ENCODE measurements at regions not wholly inside any gene's neighbourhood (a gene's known extent, or its start where the extent isn't known, plus 50 kb on each side); places are given as distances from the start of the nearest gene placed in this dataset.

DNA sequence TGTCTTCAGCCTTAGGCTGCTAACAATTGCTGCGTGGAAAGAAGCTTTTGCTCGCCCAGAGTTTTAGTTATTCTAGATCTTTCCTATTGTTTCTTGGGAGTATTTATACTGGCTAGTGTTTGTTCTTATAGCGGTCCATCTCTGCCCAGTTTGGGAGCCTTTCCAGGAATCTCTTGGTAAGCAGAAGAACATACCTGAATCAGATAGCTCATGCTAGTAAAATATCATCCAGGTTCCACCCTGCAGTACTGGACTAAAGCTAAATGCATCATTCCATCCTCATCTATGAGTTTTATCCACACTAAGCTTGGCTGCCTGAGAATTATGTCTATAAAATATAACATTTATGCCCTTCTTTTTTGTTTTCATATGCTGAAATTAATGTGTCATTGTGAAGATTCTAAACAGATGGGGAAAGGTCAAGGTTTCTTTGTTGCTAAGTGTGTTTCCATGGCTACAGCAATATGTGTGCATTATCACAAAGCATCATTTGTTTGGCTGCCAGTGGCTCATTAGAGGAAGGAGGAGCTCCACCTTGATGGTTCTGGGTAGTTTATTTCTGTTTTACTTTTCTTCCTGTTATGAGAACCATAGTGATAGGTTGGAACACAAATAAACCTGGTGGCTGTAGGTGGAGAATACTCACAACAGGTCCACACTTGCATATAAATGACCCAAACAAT is 182.8 kb downstream of the PIK3C3 start:
- DNase-seq, result no peak

DNA sequence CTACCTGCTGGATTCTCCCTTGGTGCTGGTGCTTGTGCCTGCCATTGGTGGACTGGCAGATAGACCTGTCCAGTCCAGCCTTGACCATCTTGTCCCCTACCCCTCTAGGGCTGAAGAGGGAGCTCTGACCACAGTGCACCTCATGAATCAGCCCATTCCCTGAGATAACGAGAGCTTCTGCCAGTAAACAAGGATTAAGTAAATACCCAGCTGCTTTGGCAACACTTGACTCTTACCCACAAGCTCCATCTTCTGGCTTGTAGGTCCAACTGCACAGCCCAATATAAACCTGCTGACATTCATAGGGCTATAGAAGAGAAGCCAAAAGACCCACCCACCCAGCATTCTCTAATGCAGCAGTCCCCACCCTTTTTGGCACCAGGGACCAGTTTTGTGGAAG is 186.4 kb downstream of the PIK3C3 start:
- no peak for DNase-seq

DNA sequence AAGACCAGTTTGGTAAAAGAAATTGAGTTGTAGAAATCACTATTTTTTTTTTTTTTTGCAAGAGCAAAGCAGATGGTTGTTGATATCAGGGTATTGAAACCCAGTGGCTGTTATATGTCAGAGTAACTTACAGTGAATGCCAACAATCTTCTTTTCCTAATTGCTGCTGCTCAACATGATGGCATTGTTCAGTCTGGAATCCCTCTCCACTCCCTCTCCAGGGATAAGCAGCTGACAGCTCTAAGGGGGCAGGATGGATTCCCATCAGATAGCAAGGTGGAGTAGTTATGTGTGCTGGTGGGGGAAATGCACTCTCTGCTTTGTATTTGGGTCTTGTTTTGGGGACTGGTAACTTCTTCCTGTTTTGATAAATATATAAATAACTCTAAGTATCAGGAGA is 200.0 kb downstream of the PIK3C3 start:
- no peak for DNase-seq

DNA sequence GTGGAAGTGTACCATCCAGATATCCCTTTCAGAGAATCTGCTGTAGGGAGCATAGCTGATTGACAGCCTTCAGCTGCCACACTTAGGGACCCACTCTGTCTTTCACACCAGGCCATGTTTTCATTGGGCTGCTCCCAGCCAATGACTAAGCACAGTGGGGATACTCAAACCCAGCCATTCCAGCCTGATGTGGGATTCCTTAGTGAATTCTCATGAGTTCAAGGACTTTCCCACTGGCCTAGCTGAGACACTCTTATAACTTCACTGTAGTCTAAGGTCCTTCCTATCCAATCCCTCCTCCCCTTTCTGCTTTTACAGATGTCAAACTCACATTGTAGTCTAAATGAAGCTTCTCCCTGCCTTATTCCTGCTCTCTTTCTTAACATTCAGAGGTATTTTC is 201.2 kb downstream of the PIK3C3 start:
- no peak for DNase-seq

DNA sequence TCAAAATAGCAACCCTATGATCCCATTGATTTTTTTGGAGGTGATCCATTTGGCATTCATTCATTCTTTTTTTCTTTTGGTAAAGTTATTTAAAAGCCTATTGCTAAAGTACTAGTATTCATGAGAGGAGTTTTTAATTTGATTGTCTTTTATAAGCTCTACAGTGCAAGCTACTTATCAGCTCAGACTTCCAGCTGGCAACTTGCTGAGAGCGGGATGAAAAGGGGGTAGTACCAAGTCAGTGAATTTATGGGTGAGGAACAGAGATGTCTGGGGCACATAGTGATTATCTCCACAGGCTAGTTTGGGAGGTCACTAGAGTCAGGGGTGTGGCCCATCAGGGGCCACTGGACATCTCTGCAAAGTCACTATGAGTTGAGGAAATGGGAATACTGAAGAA is 202.4 kb downstream of the PIK3C3 start:
- no peak for DNase-seq

DNA sequence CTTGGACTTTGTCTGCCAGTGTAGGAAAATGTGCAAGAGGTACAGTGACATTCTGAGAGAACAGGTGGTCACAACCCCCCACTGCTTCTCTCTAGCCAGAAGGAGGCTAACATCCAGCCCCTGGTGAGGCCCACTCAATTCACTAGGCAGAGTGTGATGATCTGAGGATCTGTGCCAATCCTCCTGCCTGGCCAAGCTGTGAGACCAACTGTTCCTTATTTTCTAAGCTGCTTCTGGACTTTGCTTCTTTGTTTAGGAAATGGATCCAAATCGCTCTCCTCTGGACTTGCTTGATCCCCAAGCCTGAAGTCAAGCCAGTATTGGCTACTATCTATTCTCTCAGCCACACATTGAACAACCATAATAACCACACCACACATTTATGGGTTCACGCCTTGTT is 202.8 kb downstream of the PIK3C3 start:
- no peak for DNase-seq

DNA sequence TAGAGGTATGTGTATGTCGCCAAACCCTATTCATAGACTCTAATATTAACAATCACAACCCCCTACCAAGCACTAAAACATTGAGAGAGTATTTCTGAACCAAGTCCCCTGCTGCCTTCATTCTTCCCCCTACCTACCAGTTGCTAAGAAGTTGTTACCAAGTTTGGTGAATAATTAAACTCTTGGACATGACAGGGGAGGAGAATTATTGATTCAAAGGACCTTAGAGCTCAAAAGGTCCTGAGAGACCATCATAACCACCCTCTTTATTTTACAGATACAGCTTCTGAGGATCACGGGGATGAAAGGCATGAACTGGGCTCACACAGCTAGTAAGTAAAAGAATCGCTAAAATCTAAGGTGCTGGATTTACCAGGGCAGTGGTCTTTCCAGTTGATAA is 204.1 kb downstream of the PIK3C3 start:
- no peak for DNase-seq

DNA sequence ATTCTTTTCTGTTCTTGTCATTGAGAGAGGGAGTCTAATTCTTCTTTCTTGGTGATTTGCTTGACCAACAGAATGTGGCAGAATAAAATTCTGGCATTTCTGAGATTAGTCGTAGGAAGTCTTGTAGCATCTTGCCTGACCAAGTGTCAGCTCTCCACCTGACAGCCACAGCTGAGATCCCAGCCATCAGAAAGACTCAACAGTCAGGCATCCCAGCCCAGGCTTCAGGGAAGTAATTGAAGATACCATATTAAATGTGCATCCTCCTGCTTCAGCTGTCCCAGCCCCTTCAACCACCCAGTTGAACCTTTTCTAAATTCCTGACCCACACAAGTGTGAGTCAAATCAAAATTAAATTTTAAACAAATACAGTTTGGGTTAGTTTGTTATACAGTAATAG is 208.3 kb downstream of the PIK3C3 start:
- DNase-seq, result no peak

DNA sequence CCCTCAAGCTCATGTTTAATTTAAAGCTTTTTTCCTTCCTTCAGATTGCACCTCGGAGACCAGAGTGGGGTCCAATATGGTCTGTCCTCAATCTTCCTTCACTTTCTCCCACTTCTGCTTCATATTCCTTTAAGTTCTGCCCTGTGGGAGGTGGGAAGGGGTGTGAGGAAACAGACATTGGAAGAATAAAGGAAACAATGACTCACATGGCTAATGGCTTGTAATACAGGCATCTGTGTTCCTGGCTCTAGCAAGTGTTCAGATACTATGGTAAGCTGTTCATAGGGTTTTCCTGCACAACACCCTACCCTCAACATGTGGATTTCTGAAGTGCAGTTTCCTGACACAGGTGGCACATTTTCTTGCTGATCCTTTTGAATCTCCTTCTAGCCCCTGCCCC is 209.5 kb downstream of the PIK3C3 start:
- DNase-seq, result no peak

DNA sequence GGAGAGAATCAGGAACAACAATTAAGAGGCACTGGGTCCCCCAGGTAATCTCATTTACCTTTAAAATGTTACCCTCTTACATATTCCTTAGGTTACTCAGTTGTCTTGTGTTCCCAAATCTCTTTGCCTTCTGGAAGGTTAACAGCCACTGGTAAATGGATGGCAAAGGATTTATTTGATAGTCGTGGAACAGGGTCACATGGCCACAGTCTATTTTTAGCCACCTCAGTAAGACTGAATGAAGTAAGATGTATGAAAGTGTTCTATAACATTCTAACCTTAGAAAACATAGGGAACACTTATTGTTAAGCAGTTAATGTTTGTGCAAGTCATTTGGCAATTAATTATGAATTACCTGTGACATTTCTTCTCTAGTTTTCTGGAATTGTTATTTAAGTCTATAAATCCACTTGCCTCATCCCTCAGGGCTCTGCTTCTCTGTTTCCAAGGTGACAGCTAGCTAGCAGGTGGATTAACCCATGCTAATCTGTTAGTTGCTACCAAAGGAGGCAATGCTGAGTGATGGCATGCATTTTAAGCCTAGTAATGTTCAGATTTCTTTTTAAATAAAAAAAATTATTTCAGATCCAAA is 211.0 kb downstream of the PIK3C3 start:
- no peak for DNase-seq

DNA sequence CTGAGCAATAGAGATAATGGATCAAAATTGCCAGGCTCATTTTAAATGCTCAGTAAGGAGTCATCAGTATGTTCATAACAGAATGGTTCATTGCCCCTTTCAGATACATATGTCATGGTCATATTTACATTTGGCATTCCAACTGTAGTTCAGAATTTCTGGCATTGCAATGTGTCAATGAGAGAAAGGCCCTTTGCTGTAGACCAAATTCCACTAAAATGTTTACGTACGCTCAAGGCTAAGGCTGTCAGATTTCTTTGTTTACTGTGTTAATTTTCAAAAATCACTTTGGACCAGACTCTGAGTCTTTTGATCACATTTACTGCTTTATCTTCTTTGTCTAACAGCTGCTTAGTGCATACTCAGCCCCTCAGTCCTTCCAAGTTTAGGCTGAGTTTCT is 213.5 kb downstream of the PIK3C3 start:
- no peak for DNase-seq

DNA sequence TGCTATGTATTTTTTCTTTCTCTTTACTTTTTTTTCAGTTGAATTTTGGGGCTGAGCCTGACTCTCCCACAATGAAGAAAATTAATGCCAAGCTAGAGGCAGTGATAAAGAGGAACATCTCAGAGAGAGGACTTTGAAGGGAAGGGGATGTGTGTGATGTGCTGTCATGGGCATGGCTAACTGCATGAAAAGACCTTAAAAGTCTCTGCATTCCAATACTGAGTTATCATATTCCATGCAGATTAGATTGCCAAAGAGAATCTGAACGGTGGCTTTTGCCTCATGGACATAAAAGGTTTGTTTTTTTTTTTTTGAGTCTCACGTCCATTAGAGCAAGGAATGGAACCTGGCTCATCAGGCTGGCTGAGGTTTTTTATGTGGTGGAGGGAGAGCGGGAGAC is 213.9 kb downstream of the PIK3C3 start:
- no peak for DNase-seq

DNA sequence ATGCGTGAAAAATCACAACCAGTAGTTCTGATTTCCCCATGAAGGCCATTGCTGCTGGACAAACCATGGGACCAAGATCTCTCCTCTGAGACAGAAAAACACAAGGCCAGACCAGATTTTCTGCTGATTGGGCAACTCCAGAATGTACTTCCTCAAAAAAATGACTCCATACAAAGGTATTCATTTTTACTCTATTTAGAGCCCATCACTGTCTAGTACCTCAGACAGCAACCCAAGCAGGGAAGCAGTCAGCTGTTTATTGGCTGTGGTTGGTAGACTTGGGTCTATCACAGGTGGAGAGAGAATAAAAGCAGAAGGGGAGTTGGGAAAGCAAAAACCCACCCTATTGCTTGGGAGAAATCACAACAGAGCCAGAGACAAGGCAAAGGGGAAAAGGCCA is 219.9 kb downstream of the PIK3C3 start:
- peak; percentile 31 for DNase-seq

DNA sequence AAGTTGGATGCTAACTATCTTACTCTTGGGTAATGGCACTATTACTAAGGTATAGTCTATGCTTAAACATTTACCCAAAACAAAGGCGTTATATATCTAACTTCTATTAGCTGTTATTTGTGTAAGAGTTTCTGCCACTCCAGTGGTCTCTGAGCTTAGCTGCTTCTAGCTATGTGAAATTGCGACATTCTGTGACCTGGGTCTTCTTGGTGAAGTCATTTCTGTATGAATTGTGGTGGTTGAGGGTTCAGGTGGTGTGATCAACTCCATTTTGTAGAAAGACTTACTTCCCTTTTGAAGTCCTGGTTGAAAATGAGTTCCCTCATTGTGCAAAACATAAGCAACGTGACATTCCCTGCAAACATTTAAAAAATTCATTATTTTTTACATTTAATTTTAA is 221.6 kb downstream of the PIK3C3 start:
- DNase-seq, result no peak

DNA sequence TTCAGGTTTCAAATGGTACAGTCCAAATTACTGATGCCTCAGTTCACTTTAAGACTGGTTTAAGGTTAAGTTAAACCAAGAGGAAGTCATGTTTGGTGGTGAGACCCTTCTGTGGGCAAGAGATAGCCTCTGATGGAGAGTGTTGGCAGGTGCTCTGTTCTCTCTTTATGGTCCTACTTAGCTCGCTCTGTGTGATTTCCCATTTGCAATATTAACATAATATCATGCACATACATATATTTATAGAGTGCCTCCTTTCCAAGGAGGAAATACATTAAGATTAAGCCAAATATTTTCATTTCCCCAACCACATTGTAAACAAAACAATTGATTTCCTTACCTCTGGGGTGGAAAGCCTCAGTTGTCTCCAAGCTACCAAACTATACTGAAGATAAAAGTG is 222.4 kb downstream of the PIK3C3 start:
- DNase-seq, result no peak

DNA sequence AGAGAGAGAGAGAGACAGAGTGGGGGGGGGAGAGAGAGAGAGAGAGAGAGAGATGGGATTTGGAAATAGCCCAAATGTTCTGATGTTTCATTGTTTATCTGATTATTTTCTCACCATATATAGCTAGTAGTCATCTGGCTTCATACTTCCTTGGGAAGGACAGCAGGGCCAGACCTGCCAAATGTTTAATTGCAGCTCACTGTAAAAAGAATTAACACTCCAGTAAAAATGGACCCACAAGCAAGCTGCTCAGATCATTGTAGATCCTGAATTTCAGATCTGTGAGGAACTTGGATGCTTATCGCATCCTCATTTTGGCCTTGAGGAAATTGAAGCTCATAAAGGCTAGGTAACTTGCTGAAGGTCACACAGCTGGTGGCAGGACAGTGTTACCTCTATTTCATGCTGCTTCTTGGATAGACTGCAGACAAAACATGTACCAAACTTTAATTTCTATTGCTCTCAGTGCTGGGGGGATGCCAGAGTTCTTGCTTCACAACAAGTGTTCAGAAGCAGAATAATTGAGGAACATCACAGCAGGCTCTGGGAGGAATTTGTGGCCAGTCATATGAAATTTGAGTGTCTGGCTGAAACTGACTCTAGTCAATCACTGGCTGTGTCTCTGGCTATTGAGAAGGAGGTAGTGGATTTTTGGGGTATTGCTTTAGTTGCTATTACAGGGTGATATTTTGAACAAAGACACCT is 223.5 kb downstream of the PIK3C3 start:
- DNase-seq, result no peak

DNA sequence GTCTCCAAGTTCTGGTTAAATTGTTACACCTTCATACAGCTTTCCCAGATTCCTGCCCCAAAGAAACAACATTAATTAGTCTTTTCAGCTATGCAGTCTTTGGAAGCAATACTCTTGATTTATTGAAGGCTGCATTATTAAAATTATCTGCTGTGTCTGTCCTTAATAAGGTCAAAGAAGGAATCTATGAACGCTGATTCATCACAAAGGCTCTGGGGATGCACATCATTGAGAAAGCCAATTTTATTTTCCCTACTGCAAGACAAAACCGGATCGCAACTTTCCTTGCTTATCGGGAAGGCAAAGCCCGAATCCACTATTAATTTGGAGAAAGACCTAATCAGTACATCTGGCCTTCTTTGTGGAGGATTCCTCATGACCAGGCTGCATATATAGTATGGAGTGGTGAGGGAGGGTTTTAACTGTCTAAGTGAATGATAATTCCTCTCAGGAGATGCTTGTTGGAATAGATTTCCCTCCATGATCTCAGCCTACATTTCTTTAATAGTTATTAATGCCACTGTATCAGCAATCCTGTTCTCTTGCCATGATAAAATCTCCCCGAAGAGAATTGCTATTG is 224.6 kb downstream of the PIK3C3 start:
- no peak for DNase-seq

DNA sequence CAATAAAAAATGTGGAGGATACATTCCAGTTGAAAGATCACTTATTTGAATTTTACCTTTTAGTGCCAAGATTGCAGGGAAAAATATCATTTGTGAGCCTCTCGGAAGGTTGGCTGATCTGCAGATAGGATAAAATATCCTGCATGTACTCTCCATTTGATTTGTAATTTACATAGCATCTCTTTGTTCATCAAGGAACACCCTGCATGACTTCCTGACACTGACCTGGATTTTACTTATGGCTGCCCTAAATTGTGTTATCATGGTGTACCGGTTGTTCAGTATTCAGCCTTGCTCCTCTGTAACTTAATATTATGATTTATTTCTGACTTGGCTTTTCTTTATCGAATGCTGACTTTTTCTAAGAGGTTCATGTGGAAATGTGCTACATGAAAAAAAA is 226.4 kb downstream of the PIK3C3 start:
- DNase-seq, result no peak

DNA sequence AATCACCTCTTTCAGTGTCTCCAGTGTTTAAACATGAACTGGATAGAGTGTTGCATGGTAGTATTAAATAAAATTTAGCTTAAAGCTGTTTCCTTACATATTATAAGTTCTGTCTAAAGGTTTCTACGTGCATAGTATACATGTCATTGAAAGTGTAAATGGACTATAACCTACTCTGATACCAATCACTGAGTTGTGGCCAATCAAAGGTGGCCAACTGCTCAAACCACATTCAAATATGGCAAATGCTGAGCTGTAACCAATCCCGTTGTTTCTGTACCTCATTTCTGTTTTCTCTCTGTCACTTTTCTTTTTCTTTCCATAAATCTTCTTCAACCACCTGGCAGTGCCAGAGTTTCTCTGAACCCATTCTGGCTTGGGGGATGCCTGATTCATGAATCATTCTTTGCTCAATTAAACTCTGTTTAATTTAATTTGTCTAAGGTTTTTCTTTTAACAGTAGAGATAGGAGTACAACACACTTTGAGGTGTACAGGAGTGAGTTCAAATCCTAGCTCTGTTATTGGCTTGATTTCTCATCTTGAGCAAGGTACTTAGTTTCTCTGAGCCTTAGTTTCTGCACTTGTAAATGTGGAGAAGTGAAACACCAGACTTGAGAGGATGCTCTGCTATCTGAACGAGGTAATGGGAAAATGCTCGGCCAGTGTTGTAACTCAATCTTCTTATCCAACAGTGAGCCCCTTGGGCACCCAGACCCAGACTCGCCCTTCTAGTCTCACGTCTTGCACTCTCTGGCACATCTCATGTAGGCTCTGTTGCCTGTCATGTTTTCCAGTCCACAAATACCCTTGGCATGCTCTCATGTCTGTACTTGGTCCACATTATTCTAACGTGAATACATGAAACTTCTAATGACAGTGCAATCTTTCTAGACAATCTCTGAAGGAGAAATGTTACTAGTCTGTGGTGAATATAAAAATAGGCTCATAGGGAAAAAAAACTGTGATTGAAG is 228.0 kb downstream of the PIK3C3 start:
- DNase-seq, result peak; percentile 38

DNA sequence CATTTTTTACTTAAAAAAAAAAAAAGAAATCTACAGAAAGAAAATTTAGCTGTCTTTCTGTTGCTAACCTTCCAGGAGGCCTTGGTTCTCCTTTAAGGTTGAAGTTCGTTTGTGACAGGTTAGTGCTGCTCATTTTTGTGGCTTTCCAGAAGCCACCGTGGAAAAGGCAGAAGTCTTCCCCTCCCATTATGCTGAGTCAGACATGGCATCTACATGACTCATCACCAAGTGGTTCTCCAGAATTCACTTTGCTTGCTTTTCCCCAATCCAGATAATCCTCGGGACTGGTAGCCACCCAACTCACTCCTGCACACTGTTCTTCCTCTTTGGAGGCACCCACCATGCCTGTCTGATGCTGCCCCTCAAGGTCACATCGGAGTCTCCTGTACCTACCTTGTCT is 228.7 kb downstream of the PIK3C3 start:
- DNase-seq, result peak; percentile 87

DNA sequence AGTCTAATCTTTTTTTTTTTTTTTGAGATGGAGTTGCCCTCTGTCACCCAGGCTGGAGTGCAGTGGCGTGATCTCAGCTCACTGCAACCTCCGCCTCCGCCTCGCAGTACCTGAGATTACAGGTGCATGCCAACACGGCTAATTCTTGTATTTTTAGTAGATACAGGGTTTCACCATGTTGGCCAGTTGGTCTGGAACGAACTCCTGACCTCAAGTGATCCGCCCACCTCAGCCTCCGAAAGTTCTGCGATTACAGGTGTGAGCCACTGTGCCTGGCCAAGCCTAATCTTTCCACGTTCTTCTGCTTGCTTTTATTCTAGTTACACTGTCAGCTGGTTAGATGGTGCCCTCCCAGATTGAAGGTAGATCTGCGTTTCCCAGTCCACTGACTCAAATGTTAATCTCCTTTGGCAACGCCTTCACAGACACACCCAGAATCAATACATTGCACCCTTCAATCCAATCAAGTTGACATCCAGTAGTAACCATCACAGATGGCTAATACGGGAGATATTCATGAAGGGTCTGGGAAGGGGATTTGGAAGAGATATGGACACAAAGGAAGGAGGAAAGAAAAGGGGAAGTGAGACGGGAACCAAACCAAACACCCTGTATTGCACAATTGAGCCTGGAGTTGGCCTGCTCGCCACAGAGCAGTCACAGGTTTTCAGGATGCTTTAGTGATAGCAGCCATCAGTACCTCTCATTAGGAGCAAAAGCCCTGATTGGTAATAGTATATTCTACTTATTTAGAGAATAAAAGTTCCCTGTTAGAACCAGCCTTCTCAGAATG is 229.8 kb downstream of the PIK3C3 start:
- DNase-seq, result no peak

DNA sequence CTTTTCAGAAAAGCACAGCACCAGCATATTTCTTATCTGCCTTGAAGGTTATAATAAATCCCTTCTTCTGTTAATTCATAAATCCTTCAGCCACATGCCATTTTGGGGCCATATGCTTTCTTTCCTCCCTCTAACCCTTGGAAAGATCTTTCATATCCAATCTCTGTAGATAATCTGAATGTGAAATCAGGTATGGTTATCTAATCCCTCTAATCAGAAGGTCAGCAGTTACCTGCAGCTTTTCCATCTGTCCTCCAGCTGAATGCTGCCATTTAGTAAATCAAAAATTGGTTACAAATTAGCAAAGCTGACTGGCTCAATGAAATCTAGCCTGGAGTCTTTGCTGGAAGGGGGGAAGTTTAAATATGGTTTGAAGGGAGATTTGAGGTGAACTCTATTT is 230.5 kb downstream of the PIK3C3 start:
- no peak for DNase-seq
